ENCODE measurements at regions not wholly inside any gene's neighbourhood (a gene's known extent, or its start where the extent isn't known, plus 50 kb on each side); places are given as distances from the start of the nearest gene placed in this dataset.

GRCh38 chr12:98057701-98058100 is 457.7 kb upstream of the TMPO start:
- intact Hi-C loops (cut with DNase I; ENCODE audit: low total_unique reads): no loop called here
- Histone ChIP-seq H3K27ac (no peak overlapping the region), H3K27me3 (no peaks in the 10 kb centered on the region), H3K4me3 (no peak overlapping the region), H3K4me1 (no peaks in the 10 kb centered on the region), H3K9me3 (no peaks in the 10 kb centered on the region), H3K36me3 (no peaks in the 10 kb centered on the region)
- 80 to 96% (median 89%) methylated on average over 1 of the region's 1 CpG for WGBS, 5 donors
- no peak for DNase-seq
- TF ChIP-seq POLR2A (IDR thresholded peaks at IDR 0.05) (no peak), CTCF (IDR thresholded peaks at IDR 0.05) (no peak)

GRCh38 chr12:98058213-98058612 is 457.2 kb upstream of the TMPO start:
- no peak overlapping the region for H3K4me3 ChIP-seq
- intact Hi-C loops (cut with DNase I; ENCODE audit: low total_unique reads): no loop called here
- H3K36me3 ChIP-seq: no peaks in the 10 kb centered on the region
- DNase-seq: no peak
- 85 to 93% (median 90%) methylated on average over 4 of the region's 4 CpGs for WGBS, 5 donors
- H3K27me3 ChIP-seq: no peaks in the 10 kb centered on the region
- no peaks in the 10 kb centered on the region for H3K9me3 ChIP-seq
- no peak for TF ChIP-seq POLR2A (IDR thresholded peaks at IDR 0.05)
- TF ChIP-seq POLR2AphosphoS5 (IDR thresholded peaks at IDR 0.05): no peak
- no peak for TF ChIP-seq EP300 (IDR thresholded peaks at IDR 0.05)
- no peak for TF ChIP-seq CTCF (IDR thresholded peaks at IDR 0.05)
- no peaks in the 10 kb centered on the region for H3K4me1 ChIP-seq
- no peak overlapping the region for H3K27ac ChIP-seq

GRCh38 chr12:98058838-98059237 is 456.6 kb upstream of the TMPO start:
- TF ChIP-seq POLR2A (IDR thresholded peaks at IDR 0.05) (no peak), CTCF (IDR thresholded peaks at IDR 0.05) (no peak), POLR2AphosphoS5 (IDR thresholded peaks at IDR 0.05) (no peak), EP300 (IDR thresholded peaks at IDR 0.05) (no peak)
- DNase-seq: no peak
- H3K4me3 ChIP-seq: no peak overlapping the region
- H3K27me3 ChIP-seq: no peaks in the 10 kb centered on the region
- H3K27ac ChIP-seq: no peak overlapping the region
- H3K4me1 ChIP-seq: no peaks in the 10 kb centered on the region
- 82 to 94% (median 85%) methylated on average over 3 of the region's 3 CpGs for WGBS, 5 donors
- no peaks in the 10 kb centered on the region for H3K9me3 ChIP-seq
- intact Hi-C loops (cut with DNase I; ENCODE audit: low total_unique reads): no loop called here
- H3K36me3 ChIP-seq: no peaks in the 10 kb centered on the region

- intact Hi-C loops (cut with DNase I; ENCODE audit: low total_unique reads): no loop called here
- Histone ChIP-seq H3K27ac (no peak overlapping the region), H3K9me3 (no peaks in the 10 kb centered on the region), H3K27me3 (no peaks in the 10 kb centered on the region), H3K4me1 (no peaks in the 10 kb centered on the region), H3K4me3 (no peak overlapping the region), H3K36me3 (no peaks in the 10 kb centered on the region)
- 22 to 61% (median 36%) methylated on average over 2 of the region's 2 CpGs for WGBS, 5 donors
- TF ChIP-seq POLR2A (IDR thresholded peaks at IDR 0.05): no peak
- TF ChIP-seq POLR2AphosphoS5 (IDR thresholded peaks at IDR 0.05): no peak
- TF ChIP-seq CTCF (IDR thresholded peaks at IDR 0.05): no peak
- no peak for TF ChIP-seq EP300 (IDR thresholded peaks at IDR 0.05)
- no peak for DNase-seq
Measured at GRCh38 chr12:98059659-98060343, 455.6 kb upstream of the TMPO start.

Measured in stomach (tissue), 8 donors.